ENCODE measurements at regions not wholly inside any gene's neighbourhood (a gene's known extent, or its start where the extent isn't known, plus 50 kb on each side); places are given as distances from the start of the nearest gene placed in this dataset.

DNA sequence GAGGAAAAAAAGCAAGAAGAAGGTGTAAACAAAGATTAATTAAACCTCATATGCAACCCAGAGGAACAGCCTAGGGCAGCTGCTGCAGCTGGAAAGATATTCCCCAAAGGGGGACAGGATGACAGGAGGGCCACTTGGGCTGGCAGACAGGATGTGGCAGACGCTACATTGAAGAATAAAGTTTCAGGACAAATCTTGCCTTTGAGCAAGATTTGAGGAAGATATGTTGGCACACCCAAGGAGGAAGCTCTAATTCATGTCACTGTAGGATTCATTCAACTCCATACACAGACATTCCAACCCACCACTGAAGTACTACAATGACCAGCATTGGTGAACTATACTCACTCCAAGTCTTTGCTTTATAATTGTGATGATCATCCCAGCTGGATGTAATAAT lies 504.0 kb downstream of the SHQ1 start:
- TF ChIP-seq, protein P1, sequence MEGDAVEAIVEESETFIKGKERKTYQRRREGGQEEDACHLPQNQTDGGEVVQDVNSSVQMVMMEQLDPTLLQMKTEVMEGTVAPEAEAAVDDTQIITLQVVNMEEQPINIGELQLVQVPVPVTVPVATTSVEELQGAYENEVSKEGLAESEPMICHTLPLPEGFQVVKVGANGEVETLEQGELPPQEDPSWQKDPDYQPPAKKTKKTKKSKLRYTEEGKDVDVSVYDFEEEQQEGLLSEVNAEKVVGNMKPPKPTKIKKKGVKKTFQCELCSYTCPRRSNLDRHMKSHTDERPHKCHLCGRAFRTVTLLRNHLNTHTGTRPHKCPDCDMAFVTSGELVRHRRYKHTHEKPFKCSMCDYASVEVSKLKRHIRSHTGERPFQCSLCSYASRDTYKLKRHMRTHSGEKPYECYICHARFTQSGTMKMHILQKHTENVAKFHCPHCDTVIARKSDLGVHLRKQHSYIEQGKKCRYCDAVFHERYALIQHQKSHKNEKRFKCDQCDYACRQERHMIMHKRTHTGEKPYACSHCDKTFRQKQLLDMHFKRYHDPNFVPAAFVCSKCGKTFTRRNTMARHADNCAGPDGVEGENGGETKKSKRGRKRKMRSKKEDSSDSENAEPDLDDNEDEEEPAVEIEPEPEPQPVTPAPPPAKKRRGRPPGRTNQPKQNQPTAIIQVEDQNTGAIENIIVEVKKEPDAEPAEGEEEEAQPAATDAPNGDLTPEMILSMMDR (IDR thresholded peaks at IDR 0.05): no peak
- TF ChIP-seq POLR2A (IDR thresholded peaks at IDR 0.05): no peak

All from vagina (tissue), 2 donors.